ENCODE measurements at regions not wholly inside any gene's neighbourhood (a gene's known extent, or its start where the extent isn't known, plus 50 kb on each side); places are given as distances from the start of the nearest gene placed in this dataset.
"Not testable (repeated sequence)": the region's sequence is repeated elsewhere in the genome, so short reads cannot be mapped to it uniquely, and the experiment has no call there.

DNA sequence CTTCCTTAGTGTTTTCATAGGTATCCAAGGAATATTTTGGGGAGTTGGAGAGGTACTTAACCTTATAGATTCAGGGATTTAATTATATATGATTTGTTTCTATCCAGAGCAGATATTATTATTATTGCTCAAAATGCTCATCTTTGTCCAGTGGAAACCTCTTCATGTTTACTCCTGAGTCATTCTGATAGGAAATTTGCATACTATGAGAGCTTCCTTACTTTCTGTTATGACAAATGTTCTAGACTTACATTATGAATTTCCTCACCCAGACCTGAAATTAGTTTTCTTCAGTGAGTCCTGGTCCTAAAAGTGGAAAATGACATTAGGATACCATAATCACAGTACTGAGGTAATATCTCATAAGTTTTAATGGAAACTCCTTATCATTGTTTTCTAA, 57.5 kb upstream of the PLPPR5 start:
- no peak for TF ChIP-seq CTCF (conservative IDR thresholded peaks at IDR 0.05; ENCODE audit: control insufficient read depth, insufficient read depth, low read depth, low read length)
- no peak overlapping the region for H3K4me3 ChIP-seq (ENCODE audit: control insufficient read depth, low read depth, low read length)
- DNase-seq (ENCODE audit: low read depth): no peak

DNA sequence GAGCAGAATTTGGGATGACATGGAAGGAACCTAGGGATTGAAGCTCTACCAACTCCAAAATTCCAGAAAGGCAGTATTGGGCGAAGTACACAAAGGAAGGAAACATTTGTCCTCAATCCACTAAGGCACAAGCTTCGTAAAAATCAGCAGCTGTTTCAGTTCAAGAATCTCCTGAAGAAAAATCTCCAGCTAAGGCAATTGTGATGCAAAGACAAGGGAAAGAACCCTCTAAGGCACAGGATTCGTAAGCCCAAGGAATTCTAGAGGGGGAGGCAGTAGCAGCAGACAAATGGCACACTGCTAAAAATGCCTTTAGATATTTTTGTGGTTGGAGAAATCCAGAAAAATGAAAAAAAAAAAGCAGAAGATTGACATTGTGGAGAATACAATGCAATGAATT, 64.5 kb upstream of the PLPPR5 start:
- no peak for DNase-seq (ENCODE audit: low read depth)
- TF ChIP-seq CTCF (conservative IDR thresholded peaks at IDR 0.05; ENCODE audit: control insufficient read depth, insufficient read depth, low read depth, low read length): no peak

GRCh38 chr1:99078529-99078928, 73.9 kb upstream of the PLPPR5 start:
- not testable (repeated sequence) for DNase-seq (ENCODE audit: low read depth); H3K4me3 ChIP-seq (ENCODE audit: control insufficient read depth, low read depth, low read length)

More for the DNA sequence above, 64.5 kb upstream of the PLPPR5 start:
- no peak overlapping the region for H3K4me3 ChIP-seq (ENCODE audit: control insufficient read depth, low read depth, low read length)

DNA sequence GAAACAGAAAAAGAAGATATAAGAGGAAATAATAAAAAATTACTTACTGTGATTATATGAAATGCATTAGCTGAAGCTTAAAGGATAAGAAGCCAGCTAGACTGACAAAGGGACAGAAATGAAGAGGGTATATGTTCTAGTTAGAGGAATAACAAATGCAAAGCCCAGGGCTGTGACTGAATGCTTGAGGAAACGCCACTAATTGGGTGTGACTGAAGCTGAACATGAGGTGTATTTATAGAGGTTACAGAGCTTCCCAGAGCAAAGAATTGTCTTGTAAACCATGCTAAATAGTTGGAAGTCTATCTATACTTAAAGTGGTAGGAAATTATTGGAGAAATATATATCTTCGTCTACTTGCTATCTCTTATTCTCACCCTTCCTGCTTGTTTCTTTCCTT, 77.7 kb upstream of the PLPPR5 start:
- no peak for TF ChIP-seq CTCF (conservative IDR thresholded peaks at IDR 0.05; ENCODE audit: control insufficient read depth, insufficient read depth, low read depth, low read length)
- DNase-seq (ENCODE audit: low read depth): no peak

DNA sequence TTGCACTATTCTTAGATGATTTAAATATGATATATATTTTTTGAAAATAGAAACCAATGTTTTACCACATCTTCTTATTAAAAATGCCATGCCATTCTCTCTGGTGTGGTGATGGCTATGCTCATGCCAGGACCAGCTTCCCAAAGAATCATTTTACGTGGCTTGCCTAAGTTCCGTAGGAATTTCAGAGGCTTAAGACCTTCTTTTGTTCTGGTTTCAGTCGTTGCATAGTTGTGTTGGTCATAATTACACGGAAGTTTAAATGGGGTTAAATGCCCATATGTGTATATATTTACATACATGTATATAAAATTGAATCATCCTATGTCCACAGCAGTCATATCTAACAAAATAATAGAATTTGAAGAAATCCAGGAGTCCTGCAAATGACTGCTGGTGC, 78.7 kb upstream of the PLPPR5 start:
- no peak for TF ChIP-seq CTCF (conservative IDR thresholded peaks at IDR 0.05; ENCODE audit: control insufficient read depth, insufficient read depth, low read depth, low read length)
- no peak overlapping the region for H3K4me3 ChIP-seq (ENCODE audit: control insufficient read depth, low read depth, low read length)
- DNase-seq (ENCODE audit: low read depth): no peak

More for the DNA sequence above, 77.7 kb upstream of the PLPPR5 start:
- H3K4me3 ChIP-seq (ENCODE audit: control insufficient read depth, low read depth, low read length): no peak overlapping the region

- TF ChIP-seq CTCF (conservative IDR thresholded peaks at IDR 0.05; ENCODE audit: control insufficient read depth, insufficient read depth, low read depth, low read length): no peak
- no peak overlapping the region for H3K4me3 ChIP-seq (ENCODE audit: control insufficient read depth, low read depth, low read length)
- DNase-seq (ENCODE audit: low read depth): no peak
Measured at GRCh38 chr1:99084562-99084961, 79.9 kb upstream of the PLPPR5 start.

DNA sequence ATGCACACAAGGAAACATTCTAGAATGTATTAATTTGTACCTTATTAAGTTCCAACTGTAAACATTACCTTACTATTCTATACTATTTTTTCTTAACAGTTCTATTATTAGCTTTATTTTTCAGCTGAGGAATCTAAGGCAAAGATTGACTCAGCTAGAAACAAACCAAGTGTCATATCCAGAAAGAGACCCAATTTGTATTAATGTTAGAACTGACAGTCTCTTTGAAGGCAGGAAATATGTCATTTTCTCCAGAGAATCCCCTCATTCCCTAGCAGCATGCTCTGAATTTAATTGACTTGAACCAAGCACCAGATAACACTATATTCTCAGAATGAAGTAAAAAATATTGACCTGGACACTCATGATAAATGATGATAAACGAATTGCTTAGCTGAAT, 81.4 kb upstream of the PLPPR5 start:
- TF ChIP-seq CTCF (conservative IDR thresholded peaks at IDR 0.05; ENCODE audit: control insufficient read depth, insufficient read depth, low read depth, low read length): no peak
- H3K4me3 ChIP-seq (ENCODE audit: control insufficient read depth, low read depth, low read length): no peak overlapping the region
- DNase-seq (ENCODE audit: low read depth): no peak
